NCI-H1417 (cell line): ENCODE measurements at regions not wholly inside any gene's neighbourhood (a gene's known extent, or its start where the extent isn't known, plus 50 kb on each side); places are given as distances from the start of the nearest gene placed in this dataset.

ENCODE experiments used
- DNase-seq, 3 experiments: peaks; one replicate each; lab custom pipeline; 2025; lab: John Stamatoyannopoulos, UW

DNA sequence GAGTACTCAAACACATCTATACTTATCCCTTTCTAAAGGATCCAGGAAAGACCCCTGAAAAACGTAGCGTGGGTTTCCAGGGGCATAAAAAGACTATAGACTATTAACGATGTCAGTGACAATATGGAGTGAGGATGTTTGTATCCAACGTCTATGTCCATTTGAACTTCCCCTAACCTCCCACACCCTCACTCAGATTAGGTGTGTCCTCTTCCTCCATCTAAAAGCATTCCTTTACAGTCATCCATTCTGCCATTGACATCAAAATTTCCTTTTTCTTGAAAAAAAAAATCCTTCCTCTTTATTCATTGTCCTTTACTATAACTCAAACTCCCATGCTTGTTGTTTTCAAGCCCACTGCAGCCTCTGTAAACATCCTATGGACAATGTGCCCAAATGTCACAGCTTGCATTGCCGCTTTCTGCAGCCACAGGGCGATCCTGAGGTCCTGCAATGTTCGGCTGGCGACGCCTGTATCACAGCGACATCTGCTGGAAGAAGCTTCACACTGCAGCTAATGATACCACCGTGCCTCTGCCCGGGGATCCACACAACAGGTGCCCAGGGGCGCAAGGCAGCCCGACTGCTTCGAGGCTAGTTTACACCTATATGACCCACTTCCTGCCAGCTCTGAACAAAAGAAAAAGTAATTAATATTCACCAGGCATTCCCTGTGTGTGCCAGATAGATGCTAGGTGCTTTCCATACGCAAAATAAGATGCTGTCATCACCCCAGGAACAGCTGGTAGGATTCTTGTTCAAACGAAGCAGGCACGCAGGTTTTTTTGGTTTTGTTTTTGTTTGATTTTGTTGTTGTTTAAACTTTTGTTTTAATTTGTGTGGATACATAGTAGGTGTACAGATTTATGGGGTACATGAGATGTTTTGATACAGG is 267.9 kb upstream of the GHITM start:
- DNase-seq, result peak; percentile 70 to 89 (median 73)

DNA sequence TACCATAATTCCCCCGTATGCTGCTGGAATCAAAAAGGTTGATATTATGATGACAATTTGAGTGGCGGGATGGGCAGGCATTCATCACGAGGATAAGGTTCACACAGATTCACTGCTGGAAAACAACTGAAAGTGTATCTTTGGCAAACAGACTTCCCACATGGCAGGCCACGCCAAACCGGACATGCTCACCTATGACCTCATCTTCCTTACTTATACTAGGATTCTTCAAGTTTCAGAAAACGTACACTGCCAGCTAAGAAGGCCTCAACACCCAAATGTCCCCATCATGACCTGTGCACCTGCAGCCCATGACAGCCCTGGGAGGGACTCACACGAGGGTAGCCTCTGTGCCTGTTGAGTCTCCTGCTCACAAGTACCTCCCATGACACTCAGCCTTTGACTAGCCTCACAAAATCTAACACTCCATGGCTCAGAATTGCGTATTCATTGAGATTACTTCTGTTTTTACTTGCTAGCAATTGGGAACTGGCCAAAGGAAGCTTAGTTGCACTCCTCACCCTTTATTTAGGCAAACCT is 259.0 kb upstream of the GHITM start:
- DNase-seq, result no peak

DNA sequence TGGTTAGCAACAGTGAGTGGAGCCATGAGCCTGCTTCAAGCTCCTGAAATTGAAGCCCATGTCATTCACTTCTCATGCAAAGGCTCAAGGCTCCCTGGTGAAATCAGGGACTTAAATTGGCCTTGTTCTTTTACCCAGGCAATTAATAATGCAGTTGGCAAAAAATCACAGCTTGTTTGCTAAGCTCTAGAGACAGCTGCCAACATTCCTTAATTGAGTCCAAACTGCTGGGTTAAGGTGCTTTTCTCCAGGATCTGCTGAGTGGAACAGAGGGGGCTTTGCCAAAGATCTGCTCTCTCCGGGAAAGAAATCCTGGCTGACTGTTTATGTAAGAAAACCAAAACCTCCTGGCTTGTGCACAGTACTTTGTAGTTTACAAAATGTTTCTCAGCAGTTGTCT is 257.6 kb upstream of the GHITM start:
- peak in 2 of 3 experiments; percentile 8 to 65 for DNase-seq

DNA sequence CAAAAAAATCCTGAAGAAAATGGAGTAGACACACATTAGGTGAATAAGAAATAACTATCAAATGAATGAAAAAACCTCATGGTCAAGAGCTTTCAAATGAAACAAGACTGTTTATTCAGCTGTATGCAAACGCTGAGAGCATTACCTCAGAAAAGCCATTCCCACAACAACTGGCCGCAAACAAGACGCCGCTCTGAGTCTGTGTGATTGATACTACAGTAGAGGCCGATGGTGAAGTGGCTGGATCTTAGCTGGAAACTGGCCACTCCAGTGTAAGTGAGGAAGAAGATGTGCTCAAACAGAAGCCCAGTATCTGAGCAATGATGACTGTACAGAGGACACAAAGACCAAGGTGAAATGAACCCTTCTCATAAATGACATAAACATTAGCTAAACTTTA is 252.4 kb upstream of the GHITM start:
- peak; percentile 38 to 76 (median 51) for DNase-seq

DNA sequence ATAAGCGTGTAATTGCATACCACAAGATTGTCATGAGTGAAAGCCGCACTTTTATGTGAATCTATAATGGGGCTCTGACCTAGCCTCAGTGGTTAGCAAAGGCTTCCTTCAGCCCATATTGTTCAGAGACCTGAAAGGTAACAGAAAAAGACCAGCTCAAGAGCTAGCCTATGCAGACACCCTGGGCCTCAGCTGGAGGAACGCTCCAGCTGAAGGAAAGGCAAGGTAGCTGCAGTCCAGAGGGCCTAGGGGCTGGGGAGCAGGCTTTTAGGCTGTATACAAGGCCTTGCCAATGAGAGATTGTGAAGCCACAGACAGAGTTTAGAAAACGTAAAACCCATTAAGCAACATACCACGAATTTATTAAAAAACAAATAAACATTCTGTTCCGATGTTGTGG is 246.6 kb upstream of the GHITM start:
- DNase-seq, result no peak

DNA sequence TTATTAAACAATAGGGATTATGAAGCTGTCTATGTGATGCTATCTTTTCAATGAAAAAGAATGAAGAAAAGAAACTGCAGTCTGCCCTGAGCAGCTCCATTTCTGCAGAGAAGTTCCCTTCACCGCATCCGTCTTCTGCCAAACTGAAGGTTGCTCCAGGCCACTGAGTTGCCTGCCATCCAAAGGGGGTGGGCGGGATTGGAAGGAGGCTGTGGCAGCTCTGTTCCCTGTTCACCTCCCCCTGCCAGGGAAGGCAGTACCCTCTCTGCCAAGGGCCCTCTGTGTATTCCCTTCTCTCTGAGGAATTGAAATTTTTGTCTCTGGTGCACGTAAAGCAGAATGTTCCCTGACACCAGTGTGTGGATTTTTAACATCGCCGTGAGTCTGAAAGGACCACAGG is 243.1 kb upstream of the GHITM start:
- no peak for DNase-seq

DNA sequence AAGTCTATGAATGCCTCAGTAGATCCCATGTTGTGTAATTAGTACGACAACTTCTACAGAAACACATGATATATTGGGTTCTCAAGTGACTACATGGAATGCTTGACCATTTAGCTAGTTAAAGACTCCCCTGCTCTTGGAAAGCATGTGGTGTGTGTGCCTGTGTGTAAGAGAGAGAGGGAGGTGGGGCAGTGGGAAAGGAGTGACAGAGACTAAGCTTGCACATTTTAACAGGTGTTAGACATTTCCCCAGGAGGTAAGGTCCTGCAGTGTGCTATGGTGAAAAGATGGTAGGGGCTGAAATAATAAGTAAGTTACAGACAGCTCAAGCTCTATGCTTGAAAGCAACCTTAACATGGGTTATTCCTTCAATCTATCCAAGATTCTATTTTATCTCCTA is 241.7 kb upstream of the GHITM start:
- DNase-seq, result peak in 1 of 3 experiments; percentile 29

DNA sequence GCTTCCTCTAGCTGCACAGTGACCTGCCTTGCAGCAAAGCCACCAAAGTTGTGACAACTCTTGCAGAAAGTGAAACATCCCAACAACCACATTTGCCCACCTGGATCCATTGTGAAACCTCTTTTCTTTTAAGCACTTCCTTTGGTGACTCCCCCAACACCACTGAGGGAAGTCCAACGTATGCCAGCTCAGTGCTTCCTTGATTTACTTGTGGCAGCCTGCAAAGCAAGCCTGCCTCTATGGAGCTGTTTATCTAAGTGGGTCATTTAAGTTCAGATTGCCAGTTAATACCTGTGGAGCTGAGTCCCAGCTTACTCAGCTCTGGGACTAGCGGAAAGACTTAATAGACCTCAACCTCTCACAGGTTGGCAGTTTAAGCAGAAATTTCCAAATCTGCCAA is 230.8 kb upstream of the GHITM start:
- DNase-seq, result peak in 1 of 3 experiments; percentile 88

DNA sequence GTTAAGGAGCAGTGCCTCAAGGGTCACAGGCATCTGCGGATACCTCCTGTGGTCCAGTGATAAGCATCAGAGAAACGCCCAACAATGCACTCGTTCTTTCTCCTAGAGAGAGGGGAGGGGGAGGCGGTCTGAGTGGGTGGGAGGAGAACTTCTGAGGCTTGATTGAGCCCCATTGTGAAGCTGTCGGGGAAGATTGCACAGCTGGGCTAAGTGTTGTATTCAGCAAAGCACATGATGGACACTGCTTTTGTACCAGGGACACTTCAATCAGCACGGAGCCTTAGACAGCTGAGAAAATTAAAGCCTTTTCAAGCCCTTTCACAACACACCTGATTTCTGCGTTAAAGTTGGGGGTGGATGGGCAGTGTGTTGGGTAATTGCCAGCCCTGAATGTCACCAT is 230.3 kb upstream of the GHITM start:
- DNase-seq, result peak in 2 of 3 experiments; percentile 72 to 92

DNA sequence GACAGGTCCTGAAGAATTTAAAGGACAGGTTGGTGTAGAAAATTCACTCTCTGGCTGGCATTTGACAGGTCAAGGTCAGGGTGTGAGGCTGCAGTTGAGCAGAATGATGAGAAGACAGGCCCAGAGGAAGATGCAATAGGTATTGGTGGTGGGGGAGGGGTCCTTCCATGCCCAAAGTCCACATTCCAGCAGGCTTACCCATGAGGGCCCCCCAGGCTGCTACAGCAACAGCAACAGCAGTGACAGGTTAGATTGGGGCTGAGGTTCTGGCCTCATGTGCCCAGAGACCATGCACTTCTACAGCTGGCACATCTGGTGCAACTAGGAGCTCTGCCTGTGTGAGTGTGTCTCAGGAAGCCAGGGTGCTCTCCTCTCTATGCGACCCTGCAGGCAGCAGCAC is 223.5 kb upstream of the GHITM start:
- DNase-seq, result no peak

DNA sequence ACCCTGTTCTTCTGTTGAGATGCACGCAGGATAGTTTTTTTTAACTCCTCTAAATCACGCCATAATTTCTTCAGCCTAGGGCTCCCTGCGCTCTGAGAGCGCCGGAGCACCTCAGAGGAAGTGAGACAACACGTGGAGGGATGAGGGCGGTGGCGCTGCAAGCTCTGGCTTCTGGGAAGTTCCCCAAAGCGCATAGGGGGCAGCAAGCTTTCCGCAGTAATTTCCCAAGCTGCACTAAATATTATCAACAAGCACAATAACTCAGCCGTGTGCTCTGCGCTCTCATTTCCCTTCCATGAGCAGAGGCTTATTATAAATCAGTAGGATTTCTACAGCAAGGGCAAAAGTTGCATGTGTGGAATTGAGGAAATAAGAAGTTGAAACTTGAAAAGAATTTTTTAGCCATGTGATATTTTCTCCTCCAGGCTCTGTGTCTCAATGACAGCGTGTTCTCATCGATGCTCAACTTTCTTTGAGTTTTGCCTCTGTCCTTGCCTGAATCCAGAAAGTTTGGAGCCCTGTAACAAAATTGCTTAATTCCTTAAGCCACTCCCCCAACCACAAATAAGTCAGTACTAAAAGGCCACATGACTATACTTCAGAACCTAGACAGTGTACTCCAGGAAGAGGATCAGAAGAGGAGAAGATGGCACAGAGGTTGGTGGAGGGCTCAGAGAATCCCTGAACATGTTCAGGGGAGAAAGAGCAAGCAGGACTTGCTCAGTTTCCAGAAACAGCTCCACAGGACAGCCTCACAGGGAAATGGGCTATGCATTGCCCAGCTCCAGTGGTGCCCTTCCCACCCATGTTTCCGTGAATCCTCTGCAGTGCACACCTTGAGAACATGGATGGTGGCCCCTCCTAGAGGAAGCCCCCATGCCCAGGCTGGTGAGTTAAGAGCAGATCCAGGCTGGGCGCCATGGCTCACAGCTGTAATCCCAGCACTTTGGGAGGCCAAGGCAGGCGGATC is 221.5 kb upstream of the GHITM start:
- DNase-seq, result no peak

DNA sequence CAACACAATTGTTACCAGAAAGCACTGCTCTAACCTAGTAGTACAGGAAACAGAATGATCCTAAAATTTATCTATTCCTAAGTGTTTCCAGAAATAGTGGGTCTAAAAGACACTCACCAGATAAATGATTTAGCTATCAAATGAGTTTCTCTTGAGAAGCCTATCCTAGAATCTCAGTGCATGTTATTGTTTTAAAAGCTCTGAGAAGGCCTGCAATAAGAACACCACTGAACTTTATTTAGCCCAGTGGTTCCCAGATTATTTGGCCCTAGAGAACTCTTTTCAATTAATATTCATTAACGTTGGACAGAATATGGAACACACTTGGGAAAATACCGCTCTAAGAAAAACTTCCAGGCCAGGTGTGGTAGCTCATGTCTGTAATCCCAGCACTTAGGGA is 220.1 kb upstream of the GHITM start:
- no peak for DNase-seq

DNA sequence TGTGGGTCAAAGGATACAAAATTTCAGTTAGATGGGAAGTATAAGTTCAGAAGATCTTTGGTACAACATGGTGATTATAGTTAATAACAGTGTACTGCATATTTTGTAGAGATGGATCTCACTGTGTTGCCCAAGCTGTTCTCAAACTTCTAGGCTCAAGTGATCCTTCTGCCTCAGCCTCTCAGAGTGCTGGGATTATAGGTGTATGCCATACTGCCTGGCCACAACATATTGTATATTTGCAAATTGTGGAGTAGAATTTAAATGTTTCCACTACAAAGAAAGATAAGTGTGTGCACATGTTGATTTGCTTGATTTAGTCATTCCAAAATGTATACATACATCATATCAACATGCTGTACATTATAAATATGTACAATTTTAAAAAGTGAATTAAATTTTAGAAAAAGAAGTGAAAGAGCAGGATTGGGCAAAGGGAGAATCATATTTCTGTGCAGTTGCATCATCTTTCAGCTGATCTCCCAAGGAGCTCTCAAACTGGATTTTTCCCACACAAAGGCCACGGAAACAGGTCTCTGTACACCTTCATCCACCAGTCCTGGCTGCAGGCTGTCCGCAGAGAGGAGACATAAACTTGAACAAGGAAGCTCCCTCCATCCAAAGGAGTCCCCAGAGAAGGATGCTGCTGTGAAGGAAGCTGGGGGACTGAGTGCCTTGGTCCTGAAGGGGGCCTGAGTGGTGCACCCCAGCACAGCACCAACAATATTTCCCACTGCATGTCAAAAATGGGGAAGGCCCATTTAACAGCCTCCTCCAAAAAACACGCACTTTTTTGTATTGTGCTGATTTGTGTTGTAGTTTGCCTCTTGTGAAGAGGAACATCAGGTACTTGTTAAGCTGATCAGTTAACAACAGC is 217.1 kb upstream of the GHITM start:
- DNase-seq, result no peak

DNA sequence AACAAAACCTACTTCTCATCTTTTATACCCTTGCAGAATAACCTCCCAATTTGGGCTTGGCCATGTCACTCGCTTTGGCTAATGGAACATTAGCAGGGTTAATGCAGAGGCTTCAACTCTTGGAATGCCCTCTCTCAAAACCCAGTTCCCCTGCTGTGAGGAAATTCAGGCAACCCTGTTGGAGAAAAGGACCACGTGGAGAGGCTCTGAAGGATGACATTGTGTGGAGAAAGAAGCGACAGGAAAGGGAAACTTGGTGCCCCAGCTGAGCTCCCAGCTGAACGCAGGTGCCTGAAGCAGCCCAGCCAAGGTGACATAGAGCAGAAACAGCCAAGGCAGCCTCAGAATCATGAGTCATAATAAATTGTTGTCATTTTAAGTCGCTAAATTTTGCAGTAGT is 214.2 kb upstream of the GHITM start:
- no peak for DNase-seq

DNA sequence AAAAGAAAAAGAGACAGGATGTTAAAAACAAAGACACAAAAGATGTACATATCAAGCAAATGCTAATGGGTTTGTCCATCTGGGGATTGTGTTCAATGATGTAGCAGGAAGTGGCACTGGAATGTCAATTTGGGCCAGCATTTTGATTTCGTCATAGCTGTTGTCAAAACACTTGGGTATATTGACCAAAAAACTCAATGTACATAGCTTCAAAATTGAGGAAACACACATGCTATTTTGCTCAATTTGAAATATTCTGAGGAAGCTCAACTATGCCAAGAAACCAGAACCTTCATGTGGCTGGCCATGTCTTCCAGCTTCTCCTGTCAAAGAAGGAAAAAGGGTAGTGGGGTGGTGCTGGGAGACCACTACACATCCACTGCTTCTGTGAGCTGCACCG is 212.7 kb upstream of the GHITM start:
- DNase-seq, result no peak

DNA sequence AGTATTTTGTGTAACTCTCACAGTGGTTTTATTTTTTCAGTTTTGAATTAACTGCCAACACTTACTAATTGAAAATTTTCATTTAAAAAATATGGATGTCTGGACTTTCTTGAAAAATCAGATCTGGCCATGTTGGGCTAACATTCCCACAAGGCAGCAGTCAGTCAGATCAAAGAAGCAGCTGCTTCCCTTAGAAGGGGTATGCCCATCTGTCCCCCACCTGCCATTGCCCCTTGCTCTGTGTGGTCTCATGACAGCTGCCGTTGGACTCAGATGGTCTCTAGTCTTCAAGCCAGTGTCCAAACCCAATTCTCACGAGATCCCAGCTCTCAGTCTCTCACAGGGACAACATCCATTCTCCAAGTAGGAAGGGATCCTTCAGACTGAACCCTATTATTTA is 212.1 kb upstream of the GHITM start:
- no peak for DNase-seq

DNA sequence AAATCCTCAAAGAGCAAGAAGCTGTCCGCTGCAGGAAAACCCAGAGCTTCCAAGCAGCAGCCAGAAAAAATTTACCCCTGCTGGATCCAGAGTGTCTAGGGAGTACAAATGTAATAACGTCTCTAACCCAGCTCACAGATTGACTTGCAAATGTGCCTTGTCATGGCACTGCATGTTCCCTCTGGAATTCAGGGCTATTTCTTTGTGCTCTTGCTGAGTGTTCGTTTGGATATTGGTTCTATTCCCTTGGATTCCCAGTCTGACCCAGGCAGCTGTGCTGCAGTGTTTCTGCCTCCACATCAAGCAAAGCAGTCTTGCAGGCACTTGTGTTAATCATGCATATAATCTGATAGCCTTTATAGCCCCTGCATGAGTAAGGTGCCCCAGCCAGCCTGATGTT is 209.9 kb upstream of the GHITM start:
- DNase-seq, result no peak

DNA sequence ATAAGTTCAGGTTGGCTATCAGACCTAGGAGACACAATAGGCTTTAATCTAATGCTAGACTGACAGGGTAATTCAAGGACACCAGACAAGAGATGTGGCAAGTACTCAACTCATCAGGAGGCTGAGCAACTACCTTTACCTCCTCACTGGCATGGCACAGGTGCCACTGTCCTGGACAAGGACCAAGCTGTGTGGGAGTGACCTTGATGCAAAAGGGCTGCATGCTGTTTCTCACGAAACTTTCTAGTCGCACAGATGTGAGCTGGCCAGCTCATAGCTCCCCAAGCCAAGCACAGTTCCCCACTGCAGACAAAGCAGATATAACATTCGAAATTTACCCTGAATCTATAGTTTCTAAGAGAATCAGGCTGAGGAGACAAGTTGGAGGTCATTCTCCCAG is 207.6 kb upstream of the GHITM start:
- DNase-seq, result no peak

DNA sequence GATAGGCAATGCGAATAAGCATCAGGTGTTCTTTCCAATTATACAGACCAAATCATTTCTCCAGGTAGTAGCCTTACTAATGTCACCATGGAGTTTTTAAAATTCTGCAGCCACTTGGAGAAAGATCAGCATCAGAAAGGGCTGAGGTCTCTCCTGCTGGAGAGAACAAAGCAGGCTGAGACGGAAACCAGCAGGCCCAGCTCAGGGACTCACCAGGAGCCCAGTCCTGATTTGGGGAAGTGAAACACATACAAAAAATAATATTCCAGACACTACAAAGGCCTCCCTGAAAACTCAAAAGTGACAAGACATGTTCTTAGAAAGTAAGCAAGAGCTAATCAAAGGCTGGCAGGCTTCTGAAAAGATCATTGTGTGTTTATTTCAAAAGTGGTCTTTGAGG is 207.1 kb upstream of the GHITM start:
- DNase-seq, result no peak

DNA sequence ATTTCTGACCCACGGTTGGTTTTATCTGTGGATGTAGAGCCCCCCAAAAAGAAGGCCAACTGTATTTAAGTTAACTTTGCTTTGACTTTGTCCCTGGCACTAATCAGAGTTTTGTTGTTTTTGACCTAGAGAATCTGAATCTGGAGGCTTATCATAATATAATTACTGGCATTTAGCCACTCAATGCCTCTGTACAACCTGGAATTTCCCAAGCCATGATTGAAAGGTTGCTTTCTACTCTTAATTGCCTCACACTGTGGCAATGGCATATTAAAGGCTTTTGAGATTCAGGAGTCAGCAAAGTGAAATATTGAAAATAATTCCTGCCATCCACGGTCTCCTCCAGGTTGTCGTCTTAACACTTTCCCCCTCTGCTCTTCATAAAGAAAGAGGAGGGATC is 205.2 kb upstream of the GHITM start:
- peak in 2 of 3 experiments; percentile 5 to 65 for DNase-seq

DNA sequence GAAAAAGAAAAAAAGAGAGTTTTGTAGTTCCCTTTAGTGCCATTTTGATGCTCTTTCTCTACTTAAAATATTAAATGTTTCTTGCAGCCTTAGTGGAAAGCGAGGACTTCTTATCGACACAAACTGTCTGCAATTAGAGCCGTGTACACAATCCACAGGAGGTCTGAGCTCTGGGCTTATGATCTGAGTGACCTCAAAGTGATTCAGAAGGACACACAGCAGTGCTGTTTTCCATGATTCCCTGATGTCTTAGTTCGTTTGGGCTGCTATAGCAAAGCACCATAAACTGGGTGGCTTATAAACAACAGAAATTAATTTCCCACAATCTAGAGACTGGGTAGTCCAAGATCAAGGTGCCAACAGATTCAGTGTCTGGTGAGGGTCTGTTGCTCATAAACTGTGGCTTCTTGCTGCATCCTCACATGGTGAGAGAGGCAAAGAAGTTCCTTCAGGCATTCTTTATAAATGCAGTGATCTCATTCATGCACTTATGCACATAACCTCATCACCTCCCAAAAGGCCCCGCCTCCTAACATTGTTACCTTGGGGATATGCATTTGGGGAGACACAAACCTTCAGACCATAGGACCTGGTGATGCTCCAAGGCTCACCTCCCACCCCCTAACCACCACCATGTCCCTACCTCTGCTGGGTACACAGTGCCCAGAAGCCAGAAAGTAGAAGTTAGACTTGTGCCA is 204.5 kb upstream of the GHITM start:
- peak in 1 of 3 experiments; percentile 54 for DNase-seq
